Thoracic aorta (tissue), 2 donors: ENCODE measurements at regions not wholly inside any gene's neighbourhood (a gene's known extent, or its start where the extent isn't known, plus 50 kb on each side); places are given as distances from the start of the nearest gene placed in this dataset.

Experiments
- ATAC-seq: fragments of 150-250 bp; one replicate; pipeline ENCODE4 v1.8.0; 2017; ENCODE audit warnings: low read depth; ENCODE audit not compliant: insufficient number of reproducible peaks, low FRiP score
- DNase-seq: peaks from one replicate; pipeline ENCODE4 v3.0.0-alpha.2; 2020; ENCODE audit warnings: low spot score
- H3K27ac ChIP-seq, 2 donors: fragments of 200-600 bp; sonication (generic); 1 replicate in 1 of 2; 2 replicates in 1 of 2; pipeline ENCODE4 v1.5.1; 2016; ENCODE audit warnings: mild to moderate bottlenecking in 2 of 2, moderate library complexity in 2 of 2
- H3K27me3 ChIP-seq: fragments of 200-600 bp; sonication (generic); replicated peaks from 2 replicates; pipeline ENCODE4 v1.6.0; 2016; ENCODE audit warnings: mild to moderate bottlenecking; ENCODE audit not compliant: insufficient read depth
- H3K36me3 ChIP-seq: fragments of 200-600 bp; sonication (generic); one replicate; pipeline ENCODE4 v1.5.1; 2016
- H3K4me1 ChIP-seq, 2 donors: fragments of 200-600 bp; sonication (generic); 1 replicate in 1 of 2; 2 replicates in 1 of 2; pipeline versions ENCODE4 v1.5.1 to v1.6.0; 2016; ENCODE audit warnings: low read depth in 2 of 2, mild to moderate bottlenecking in 1 of 2; ENCODE audit not compliant: control insufficient read depth in 1 of 2
- H3K4me3 ChIP-seq: fragments of 200-600 bp; sonication (generic); 2 replicates; pipeline ENCODE4 v1.5.1; 2016; ENCODE audit warnings: mild to moderate bottlenecking
- H3K9me3 ChIP-seq: fragments of 200-600 bp; sonication (generic); 2 replicates; pipeline ENCODE4 v1.5.1; 2016
- CTCF ChIP-seq: fragments of 200-600 bp; sonication (generic); IDR thresholded peaks from one replicate; pipeline ENCODE4 v1.5.1; 2019; ENCODE audit warnings: antibody characterized with exemption

- no peak for ATAC-seq
- Histone ChIP-seq H3K4me1 (no peaks in the 10 kb centered on the region), H3K27ac (no peak overlapping the region), H3K9me3 (no peaks in the 10 kb centered on the region), H3K4me3 (no peak overlapping the region), H3K27me3 (no peaks in the 10 kb centered on the region), H3K36me3 (no peaks in the 10 kb centered on the region)
- no peak for TF ChIP-seq CTCF
- DNase-seq = no peak
Measured at GRCh38 chr4:59565836-59566235, 1634.3 kb upstream of the ADGRL3 start.

GRCh38 chr4:59570860-59571476, 1629.2 kb upstream of the ADGRL3 start:
- Histone ChIP-seq H3K36me3 (no peaks in the 10 kb centered on the region), H3K27me3 (no peaks in the 10 kb centered on the region), H3K4me1 (no peaks in the 10 kb centered on the region), H3K4me3 (no peak overlapping the region), H3K27ac (no peak overlapping the region), H3K9me3 (no peaks in the 10 kb centered on the region)
- TF ChIP-seq CTCF = no peak
- no peak for ATAC-seq
- no peak for DNase-seq

- Histone ChIP-seq H3K27ac (no peak overlapping the region), H3K27me3 (no peaks in the 10 kb centered on the region), H3K9me3 (no peaks in the 10 kb centered on the region), H3K36me3 (no peaks in the 10 kb centered on the region), H3K4me1 (no peaks in the 10 kb centered on the region), H3K4me3 (no peak overlapping the region)
- ATAC-seq (no peak), DNase-seq (no peak)
- TF ChIP-seq CTCF = no peak
Measured at GRCh38 chr4:59571805-59572430, 1628.2 kb upstream of the ADGRL3 start.

- H3K27ac ChIP-seq = no peak overlapping the region
- no peaks in the 10 kb centered on the region for H3K4me1 ChIP-seq
- ATAC-seq (no peak), DNase-seq (no peak)
- H3K4me3 ChIP-seq = no peak overlapping the region
- no peaks in the 10 kb centered on the region for H3K36me3 ChIP-seq
- no peak for TF ChIP-seq CTCF
- no peaks in the 10 kb centered on the region for H3K27me3 ChIP-seq
- H3K9me3 ChIP-seq = no peaks in the 10 kb centered on the region
Measured at GRCh38 chr4:59583845-59584568, 1616.1 kb upstream of the ADGRL3 start.

GRCh38 chr4:59597536-59598329, 1602.4 kb upstream of the ADGRL3 start:
- TF ChIP-seq CTCF = no peak
- Histone ChIP-seq H3K4me3 (no peak overlapping the region), H3K4me1 (no peaks in the 10 kb centered on the region), H3K36me3 (no peaks in the 10 kb centered on the region), H3K27me3 (no peaks in the 10 kb centered on the region), H3K9me3 (no peaks in the 10 kb centered on the region), H3K27ac (no peak overlapping the region)
- no peak for DNase-seq
- ATAC-seq = no peak
